Activated T-cell treated with anti-CD3 and anti-CD28 coated beads, Interleukin-2, amount 50 U/mL, for 24 hours (primary cell): ENCODE measurements at regions not wholly inside any gene's neighbourhood (a gene's known extent, or its start where the extent isn't known, plus 50 kb on each side); places are given as distances from the start of the nearest gene placed in this dataset.
A peak's percentile ranks its signal among the peaks of the same experiment; 100 is the strongest.
"Not testable (repeated sequence)": the region's sequence is repeated elsewhere in the genome, so short reads cannot be mapped to it uniquely, and the experiment has no call there.

Experiments used
- DNase-seq: peaks from one replicate; pipeline ENCODE4 v3.0.0-alpha.2; 2020
- H3K27ac Mint-ChIP-seq: 2 replicates; pipeline ENCODE4 v1.8.0; 2020; ENCODE audit warnings: mild to moderate bottlenecking, mixed read lengths
- H3K27me3 Mint-ChIP-seq: 2 replicates; pipeline ENCODE4 v1.8.0; 2020; ENCODE audit warnings: mixed read lengths
- H3K36me3 Mint-ChIP-seq: 2 replicates; pipeline ENCODE4 v1.8.0; 2020; ENCODE audit warnings: low read depth, mixed read lengths
- H3K4me1 Mint-ChIP-seq: 2 replicates; pipeline ENCODE4 v1.8.0; 2020; ENCODE audit warnings: low read depth, mixed read lengths
- H3K4me3 Mint-ChIP-seq: 2 replicates; pipeline ENCODE4 v1.8.0; 2020; ENCODE audit warnings: mild to moderate bottlenecking, moderate library complexity, mixed read lengths
- H3K9me3 Mint-ChIP-seq: 2 replicates; pipeline ENCODE4 v1.8.0; 2020; ENCODE audit warnings: mixed read lengths

GRCh38 chr22:17318817-17319216, 50.4 kb upstream of the CECR2 start:
- H3K9me3 Mint-ChIP-seq, result no peaks in the 10 kb centered on the region
- no peaks in the 10 kb centered on the region for H3K36me3 Mint-ChIP-seq
- no peak overlapping the region for H3K27ac Mint-ChIP-seq
- no peak overlapping the region for H3K4me3 Mint-ChIP-seq
- no peaks in the 10 kb centered on the region for H3K4me1 Mint-ChIP-seq
- DNase-seq, result no peak
- no peaks in the 10 kb centered on the region for H3K27me3 Mint-ChIP-seq

GRCh38 chr22:17315310-17315709, 54.0 kb upstream of the CECR2 start:
- Mint-ChIP-seq H3K4me1 (no peaks in the 10 kb centered on the region), H3K4me3 (no peak overlapping the region), H3K9me3 (no peaks in the 10 kb centered on the region), H3K27me3 (no peaks in the 10 kb centered on the region), H3K27ac (no peak overlapping the region), H3K36me3 (no peaks in the 10 kb centered on the region)
- DNase-seq, result no peak

- Mint-ChIP-seq H3K36me3 (no peaks in the 10 kb centered on the region), H3K4me3 (no peak overlapping the region), H3K27ac (no peak overlapping the region), H3K4me1 (no peaks in the 10 kb centered on the region), H3K27me3 (no peaks in the 10 kb centered on the region), H3K9me3 (no peaks in the 10 kb centered on the region)
- DNase-seq, result no peak
These were observed 54.8 kb upstream of the CECR2 start for GRCh38 chr22:17314487-17314886.

DNA sequence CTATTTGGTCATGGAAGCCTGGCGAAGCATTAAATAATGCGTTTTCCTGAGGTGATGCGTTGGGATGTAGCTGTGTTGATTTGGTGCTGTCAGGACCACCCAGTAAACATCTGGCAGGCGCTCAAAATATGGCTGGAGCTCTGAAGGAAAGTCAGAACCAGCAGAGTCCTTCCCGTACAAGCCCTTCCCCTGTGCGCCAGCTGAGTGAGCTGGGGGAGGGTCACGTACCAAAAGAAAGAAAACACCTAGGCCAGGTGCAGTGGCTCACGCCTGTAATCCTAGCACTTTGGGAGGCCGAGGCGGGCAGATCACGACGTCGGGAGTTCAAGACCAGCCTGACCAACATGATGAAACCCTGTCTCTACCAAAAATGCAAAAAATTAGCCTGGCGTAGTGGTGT, 55.6 kb upstream of the CECR2 start:
- H3K27ac Mint-ChIP-seq, result no peak overlapping the region
- no peaks in the 10 kb centered on the region for H3K4me1 Mint-ChIP-seq
- no peak overlapping the region for H3K4me3 Mint-ChIP-seq
- no peaks in the 10 kb centered on the region for H3K27me3 Mint-ChIP-seq
- no peaks in the 10 kb centered on the region for H3K9me3 Mint-ChIP-seq
- no peak for DNase-seq
- H3K36me3 Mint-ChIP-seq, result no peaks in the 10 kb centered on the region

- Mint-ChIP-seq H3K4me3 (no peak overlapping the region), H3K36me3 (no peaks in the 10 kb centered on the region), H3K4me1 (peaks cover 18% of the 10 kb centered on the region), H3K9me3 (no peaks in the 10 kb centered on the region), H3K27me3 (no peaks in the 10 kb centered on the region), H3K27ac (no peak overlapping the region)
- no peak for DNase-seq
These were observed 61.7 kb upstream of the CECR2 start for GRCh38 chr22:17307566-17307965.

- Mint-ChIP-seq H3K27me3 (no peaks in the 10 kb centered on the region), H3K36me3 (no peaks in the 10 kb centered on the region), H3K4me3 (no peak overlapping the region), H3K27ac (no peak overlapping the region), H3K9me3 (no peaks in the 10 kb centered on the region), H3K4me1 (peaks cover 18% of the 10 kb centered on the region)
- no peak for DNase-seq
These were observed 64.2 kb upstream of the CECR2 start for GRCh38 chr22:17305076-17305475.

DNA sequence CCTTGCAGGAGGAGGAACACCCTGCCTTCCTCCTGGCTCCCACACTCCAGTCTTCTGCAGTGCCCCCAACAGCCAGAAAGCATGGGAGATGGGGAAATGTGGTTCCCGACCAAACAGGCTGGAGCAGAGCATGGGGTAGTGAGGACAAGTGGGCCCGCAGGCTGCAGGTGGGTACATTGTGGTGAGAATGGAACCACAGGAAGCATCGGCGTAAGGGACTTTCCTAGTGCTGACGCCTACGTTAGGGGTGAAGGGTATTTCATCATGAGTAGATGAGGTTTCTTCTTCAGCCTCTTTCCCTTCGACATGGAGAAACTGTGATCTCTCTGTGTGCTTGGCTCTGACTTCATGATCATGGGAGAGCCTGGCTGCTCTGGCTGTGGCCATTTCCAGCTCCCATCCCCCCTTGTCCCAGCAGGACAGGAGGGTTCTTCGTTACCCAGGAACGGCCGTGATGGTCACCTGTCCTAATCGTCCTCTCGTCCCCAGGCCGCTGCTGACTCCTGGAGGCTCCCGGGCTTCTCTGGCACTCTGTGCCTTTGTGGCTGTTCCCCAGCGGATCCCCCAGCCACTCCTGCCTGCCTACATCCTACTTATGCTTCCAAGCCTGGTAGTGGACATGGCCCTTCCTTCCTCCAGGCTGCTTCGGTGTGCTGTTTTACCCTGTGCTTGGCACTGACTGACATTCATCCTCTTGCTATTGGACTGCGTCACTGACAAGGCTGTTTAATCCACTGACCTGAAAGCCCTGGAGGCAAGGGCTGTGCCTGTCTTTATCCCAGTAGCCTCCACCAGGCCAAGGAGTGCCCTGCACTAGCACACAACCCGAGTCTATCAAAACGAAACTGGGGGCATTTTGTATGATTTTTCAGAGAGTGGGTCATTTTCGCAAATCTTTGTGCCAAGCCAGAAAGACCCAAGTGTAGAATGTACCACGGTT, 65.2 kb upstream of the CECR2 start:
- Mint-ChIP-seq H3K4me1 (peaks cover 18% of the 10 kb centered on the region), H3K4me3 (peak overlapping the region; percentile 36), H3K9me3 (no peaks in the 10 kb centered on the region), H3K27ac (peak overlapping the region; percentile 86), H3K36me3 (no peaks in the 10 kb centered on the region), H3K27me3 (no peaks in the 10 kb centered on the region)
- DNase-seq, result peak; percentile 53

DNA sequence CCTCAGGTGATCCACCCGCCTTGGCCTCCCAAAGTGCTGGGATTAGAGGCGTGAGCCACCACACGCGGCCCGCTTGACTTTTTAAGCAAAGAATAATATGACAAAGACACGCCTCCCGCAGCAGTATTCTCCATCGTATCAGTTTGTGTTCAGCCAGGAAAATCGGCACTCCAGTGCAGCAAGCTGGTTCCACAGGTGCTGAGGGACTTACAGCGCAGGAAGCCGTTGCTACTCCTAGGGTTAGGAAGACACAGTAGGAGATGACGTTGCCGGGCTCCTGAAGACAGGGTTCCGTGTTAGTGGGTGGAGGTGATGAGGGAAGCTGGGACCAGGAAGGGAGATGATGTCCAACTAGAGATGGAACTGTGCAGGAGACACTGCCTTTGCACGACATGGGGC, 65.8 kb upstream of the CECR2 start:
- H3K9me3 Mint-ChIP-seq, result no peaks in the 10 kb centered on the region
- no peaks in the 10 kb centered on the region for H3K27me3 Mint-ChIP-seq
- peaks cover 18% of the 10 kb centered on the region for H3K4me1 Mint-ChIP-seq
- H3K36me3 Mint-ChIP-seq, result no peaks in the 10 kb centered on the region
- DNase-seq, result no peak
- peak overlapping the region; percentile 24 for H3K27ac Mint-ChIP-seq
- H3K4me3 Mint-ChIP-seq, result no peak overlapping the region

- Mint-ChIP-seq H3K4me3 (no peak overlapping the region), H3K4me1 (peaks cover 18% of the 10 kb centered on the region), H3K36me3 (no peaks in the 10 kb centered on the region), H3K9me3 (no peaks in the 10 kb centered on the region), H3K27me3 (no peaks in the 10 kb centered on the region), H3K27ac (no peak overlapping the region)
- no peak for DNase-seq
These were observed 66.6 kb upstream of the CECR2 start for GRCh38 chr22:17302616-17303015.

DNA sequence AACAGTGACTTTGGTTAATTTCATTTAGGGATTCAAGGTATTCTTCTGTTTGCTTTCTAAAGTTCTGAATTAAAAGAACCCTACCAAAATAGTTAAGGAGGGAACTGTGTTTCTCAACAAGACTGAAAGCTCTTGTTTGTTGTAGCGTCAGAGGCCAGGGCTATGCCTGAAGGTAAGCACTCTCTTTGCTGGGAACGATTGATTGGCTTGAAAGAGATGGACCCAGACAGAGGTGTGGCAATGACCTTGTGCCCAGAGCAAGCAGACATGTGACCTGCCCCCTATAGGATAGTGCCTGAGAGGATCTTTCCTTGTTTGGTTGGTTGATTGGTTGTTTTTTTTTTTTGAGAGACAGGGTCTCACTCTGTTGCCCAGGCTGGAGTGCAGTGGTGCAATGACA, 68.3 kb upstream of the CECR2 start:
- Mint-ChIP-seq H3K27me3 (peaks cover 3% of the 10 kb centered on the region), H3K4me1 (peaks cover 18% of the 10 kb centered on the region), H3K27ac (no peak overlapping the region), H3K4me3 (no peak overlapping the region), H3K9me3 (no peaks in the 10 kb centered on the region), H3K36me3 (no peaks in the 10 kb centered on the region)
- DNase-seq, result no peak

- not testable (repeated sequence) for H3K27ac Mint-ChIP-seq, DNase-seq, H3K36me3 Mint-ChIP-seq
These were observed 70.3 kb upstream of the CECR2 start for GRCh38 chr22:17298805-17299502.

GRCh38 chr22:17285656-17286055, 66.4 kb upstream of the ADA2 start:
- H3K4me1 Mint-ChIP-seq, result peaks cover 10% of the 10 kb centered on the region
- H3K9me3 Mint-ChIP-seq, result no peaks in the 10 kb centered on the region
- DNase-seq, result no peak
- no peaks in the 10 kb centered on the region for H3K36me3 Mint-ChIP-seq
- peaks cover 3% of the 10 kb centered on the region for H3K27me3 Mint-ChIP-seq
- H3K4me3 Mint-ChIP-seq, result no peak overlapping the region
- no peak overlapping the region for H3K27ac Mint-ChIP-seq

More at GRCh38 chr22:17298805-17299502, 70.3 kb upstream of the CECR2 start:
- not testable (repeated sequence) for H3K4me1 Mint-ChIP-seq, H3K27me3 Mint-ChIP-seq, H3K4me3 Mint-ChIP-seq, H3K9me3 Mint-ChIP-seq

DNA sequence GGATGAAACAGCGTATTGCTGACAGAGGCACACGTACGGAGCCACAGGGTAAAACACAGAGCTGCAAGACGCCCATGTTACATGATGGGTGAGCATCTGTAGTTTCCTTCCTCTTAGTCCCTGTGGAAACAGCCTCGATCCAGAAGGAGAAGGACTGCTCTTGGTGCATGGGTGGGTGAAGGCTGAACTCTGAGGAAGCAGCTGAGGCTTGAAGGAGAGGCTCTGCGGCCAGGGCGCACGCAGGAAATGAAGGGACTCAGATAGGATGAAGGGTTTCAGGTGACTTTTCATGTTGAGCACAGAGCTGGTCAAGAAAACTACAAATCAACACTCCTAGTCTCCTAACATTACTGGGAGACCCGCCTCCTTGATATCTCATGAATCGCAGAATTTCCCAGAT, 65.7 kb upstream of the ADA2 start:
- H3K36me3 Mint-ChIP-seq, result no peaks in the 10 kb centered on the region
- no peak for DNase-seq
- peaks cover 3% of the 10 kb centered on the region for H3K27me3 Mint-ChIP-seq
- H3K27ac Mint-ChIP-seq, result no peak overlapping the region
- H3K4me1 Mint-ChIP-seq, result peaks cover 17% of the 10 kb centered on the region
- no peak overlapping the region for H3K4me3 Mint-ChIP-seq
- H3K9me3 Mint-ChIP-seq, result no peaks in the 10 kb centered on the region

GRCh38 chr22:17284466-17284865, 65.2 kb upstream of the ADA2 start:
- peaks cover 18% of the 10 kb centered on the region for H3K4me1 Mint-ChIP-seq
- H3K36me3 Mint-ChIP-seq, result no peaks in the 10 kb centered on the region
- no peaks in the 10 kb centered on the region for H3K9me3 Mint-ChIP-seq
- DNase-seq, result no peak
- no peak overlapping the region for H3K27ac Mint-ChIP-seq
- no peak overlapping the region for H3K4me3 Mint-ChIP-seq
- H3K27me3 Mint-ChIP-seq, result peaks cover 3% of the 10 kb centered on the region

DNA sequence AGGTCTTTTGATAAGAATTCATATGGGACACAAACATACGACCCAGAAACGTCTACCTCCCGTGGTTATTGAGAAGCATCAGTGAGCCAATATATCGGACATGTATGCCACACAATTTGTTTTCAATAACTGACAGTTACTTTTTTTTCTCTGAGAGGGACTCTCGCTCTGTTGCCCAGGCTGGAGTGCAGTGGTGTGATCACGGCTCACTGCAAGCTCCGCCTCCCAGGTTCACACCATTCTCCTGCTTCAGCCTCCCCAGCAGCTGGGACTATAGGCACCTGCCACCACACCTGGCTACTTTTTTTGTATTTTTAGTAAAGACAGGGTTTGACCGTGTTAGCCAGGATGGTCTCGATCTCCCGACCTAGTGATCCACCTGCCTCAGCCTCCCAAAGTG, 64.6 kb upstream of the ADA2 start:
- not testable (repeated sequence) for H3K27me3 Mint-ChIP-seq, H3K27ac Mint-ChIP-seq, DNase-seq, H3K9me3 Mint-ChIP-seq, H3K4me3 Mint-ChIP-seq, H3K36me3 Mint-ChIP-seq
- peaks cover 20% of the 10 kb centered on the region for H3K4me1 Mint-ChIP-seq
